IPS DF 4.7 (cell line): ENCODE measurements at regions not wholly inside any gene's neighbourhood (a gene's known extent, or its start where the extent isn't known, plus 50 kb on each side); places are given as distances from the start of the nearest gene placed in this dataset.
"Not testable (repeated sequence)": the region's sequence is repeated elsewhere in the genome, so short reads cannot be mapped to it uniquely, and the experiment has no call there.

Source experiments
- DNase-seq: peaks from one replicate; pipeline ENCODE4 v3.0.0-alpha.2; 2013; ENCODE audit warnings: low spot score; ENCODE audit errors: extremely low read depth

DNA sequence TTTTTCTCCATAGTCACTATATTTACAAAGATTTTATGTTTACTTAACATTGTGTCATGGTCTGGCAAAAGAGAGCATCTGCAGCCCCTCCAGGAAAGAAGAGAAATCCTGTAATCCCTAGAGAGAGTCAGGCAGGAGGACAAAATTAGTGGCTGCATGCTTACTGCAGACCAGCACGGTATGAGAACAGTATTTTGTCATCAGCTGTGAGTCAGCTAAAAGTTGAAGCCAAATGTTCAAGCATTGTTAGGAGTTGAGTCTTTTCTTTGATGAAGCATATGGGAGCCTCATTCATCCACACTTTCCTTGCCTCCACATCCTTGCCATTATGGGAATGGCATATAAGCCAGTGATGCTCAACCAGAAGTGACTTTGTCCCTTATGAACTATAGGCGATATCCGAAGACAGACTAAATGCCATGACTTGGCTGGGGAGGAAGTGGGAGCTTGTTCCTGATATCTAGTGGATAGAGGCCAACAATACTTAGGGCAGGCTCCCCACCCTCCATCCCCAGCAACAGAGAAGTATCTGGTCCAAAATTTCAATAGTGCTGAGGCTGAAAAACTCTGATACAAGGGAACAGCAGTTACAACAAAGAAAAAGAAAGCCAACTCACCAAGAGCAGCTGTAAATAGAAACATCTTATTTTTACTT is 112.0 kb upstream of the OR5AK2 start:
- DNase-seq: no peak

DNA sequence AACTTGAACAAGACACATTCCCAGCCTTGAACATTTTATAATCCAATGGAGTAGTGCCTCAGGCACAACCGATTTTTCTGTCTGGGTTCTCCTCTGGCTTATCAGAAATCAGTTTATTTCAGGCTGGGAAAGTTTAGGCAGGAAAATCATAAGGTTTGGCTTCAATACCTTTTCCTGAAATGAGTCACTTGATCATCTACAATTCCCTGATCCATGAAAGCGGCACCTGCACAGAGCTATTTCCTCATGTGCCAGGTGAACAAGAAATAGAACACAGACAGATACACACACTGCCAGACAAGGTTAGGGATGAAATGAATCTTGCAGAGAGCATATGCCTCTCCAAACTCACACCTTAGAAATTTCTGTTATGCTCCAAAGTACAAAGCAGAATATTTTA is 106.7 kb upstream of the OR9G4 start:
- DNase-seq: no peak

DNA sequence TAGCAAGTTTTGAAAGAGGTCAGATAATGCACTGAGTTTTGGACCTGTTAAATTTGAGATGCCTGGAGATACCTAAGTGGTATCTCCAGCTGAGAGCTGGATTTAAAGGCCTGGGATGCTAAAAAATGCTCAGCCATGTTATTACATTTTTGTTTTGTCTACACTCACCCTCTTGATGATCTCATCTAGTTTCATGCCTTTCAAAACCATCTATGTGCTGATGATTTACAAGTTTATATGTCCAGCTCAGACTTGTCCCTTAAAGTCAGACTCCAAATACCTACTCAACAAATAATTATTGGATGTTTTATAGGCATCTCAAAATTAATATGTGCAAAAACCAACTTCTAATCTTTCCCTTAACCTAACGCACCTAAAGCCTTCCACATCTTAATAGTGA is 103.6 kb upstream of the OR9G4 start:
- no peak for DNase-seq

DNA sequence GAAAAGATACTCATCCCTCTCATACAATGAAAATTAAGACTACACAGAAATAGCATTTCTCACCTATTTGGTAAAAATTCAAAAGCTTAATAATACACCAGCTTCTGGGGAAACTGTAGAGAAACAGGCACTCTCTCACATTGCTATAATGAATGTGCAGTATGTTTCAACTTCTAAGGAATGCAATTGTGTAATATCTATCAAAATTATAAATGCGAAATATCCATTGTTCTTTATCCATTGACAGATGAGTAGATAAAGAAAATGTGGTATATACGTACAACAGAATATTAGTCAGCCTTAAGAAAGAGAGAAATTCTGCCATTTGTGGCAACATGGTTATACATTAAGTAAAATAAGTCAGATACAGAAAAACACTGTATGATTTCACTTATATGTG is 101.4 kb upstream of the OR9G4 start:
- DNase-seq: no peak

DNA sequence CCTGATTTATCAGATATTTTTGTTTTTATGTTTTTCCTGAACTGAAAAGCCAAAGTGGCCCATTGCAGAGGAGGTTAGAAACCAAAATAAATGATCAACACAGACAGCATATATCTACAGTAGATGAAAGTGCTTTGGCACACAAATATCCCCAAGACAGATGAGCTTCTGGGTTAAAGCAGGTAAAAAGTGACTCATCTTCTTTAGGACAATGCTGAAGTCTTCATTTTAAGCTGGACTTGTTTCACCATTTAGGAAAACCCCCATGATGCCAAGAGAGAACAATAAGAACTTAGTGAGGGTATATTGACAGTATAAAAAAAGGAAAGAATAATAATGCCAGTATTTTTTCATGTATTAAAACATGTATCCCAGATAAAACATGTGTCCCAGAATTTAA is 100.8 kb upstream of the OR9G4 start:
- no peak for DNase-seq

DNA sequence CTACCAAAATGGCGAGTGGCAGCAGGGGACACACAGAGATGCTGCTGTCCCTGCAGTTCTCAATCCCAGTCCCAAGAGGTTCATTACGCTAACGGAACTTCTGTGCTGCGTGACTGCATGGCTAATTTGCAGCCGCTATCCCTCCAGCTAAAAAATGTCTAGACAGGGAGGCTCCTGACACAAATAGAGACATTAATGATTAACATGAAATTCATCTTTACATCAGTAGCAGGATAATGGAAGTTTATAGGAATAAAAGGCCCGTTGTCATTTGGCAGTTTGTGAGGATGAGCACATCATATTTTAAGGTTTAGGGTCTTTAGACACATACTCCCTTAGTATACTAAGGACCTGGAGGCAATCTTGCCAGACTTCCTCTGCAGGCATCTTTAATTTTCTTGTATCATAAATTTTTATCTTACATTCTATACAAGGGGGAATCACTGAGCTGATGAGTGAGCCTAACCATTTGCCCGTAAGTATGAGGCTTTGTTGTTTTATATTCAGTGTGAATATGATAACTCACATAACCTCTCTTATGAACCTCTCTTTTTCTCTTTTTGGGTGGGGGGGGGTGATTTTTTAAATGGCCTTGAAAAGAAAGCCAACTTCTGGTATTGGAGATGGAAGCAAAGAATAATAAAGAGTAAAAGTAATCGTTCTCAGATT is 99.8 kb upstream of the OR9G4 start:
- DNase-seq: no peak

DNA sequence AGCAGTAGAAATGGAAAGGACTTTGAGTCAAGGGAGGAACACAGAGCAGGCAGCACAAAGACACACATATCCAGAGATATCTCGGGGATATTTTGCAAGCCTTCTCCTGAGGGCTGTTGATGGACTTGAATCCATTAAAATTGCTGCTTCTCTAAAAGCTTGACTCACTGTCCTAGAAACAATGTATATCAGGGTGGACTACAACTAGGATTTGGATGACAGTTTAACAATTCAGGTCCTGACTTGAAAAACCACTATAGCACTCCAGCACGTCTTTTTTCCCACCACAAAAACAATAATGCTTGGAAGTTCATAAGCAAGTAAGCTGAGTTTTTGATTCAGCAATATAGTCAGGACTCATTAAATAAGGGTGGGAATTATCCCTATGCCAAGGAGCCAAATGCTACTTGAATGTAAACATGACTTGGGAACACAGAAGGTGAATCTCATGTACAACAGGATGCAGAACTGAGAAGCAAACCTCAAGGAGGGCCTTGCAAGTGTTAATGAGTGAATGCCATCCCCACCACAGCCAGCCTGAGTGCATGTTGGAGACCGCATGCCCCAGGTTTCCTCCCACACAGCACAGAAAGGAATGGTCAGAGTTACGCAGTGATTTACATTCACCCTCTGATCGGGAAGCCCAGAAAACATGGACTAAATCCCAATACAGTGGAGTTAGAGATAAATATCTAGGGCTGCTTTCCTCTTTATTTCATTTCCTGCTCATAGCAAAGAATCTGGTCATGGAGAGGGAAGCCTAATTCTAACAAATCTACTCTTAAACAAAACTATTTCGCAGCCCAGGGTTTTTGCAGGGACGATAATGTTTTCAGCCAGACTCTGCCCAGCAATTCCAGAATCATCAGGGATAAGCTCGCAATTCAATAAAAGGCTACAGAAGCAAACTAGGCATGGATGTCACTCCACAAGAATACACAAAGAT is 98.4 kb upstream of the OR9G4 start:
- DNase-seq: no peak

DNA sequence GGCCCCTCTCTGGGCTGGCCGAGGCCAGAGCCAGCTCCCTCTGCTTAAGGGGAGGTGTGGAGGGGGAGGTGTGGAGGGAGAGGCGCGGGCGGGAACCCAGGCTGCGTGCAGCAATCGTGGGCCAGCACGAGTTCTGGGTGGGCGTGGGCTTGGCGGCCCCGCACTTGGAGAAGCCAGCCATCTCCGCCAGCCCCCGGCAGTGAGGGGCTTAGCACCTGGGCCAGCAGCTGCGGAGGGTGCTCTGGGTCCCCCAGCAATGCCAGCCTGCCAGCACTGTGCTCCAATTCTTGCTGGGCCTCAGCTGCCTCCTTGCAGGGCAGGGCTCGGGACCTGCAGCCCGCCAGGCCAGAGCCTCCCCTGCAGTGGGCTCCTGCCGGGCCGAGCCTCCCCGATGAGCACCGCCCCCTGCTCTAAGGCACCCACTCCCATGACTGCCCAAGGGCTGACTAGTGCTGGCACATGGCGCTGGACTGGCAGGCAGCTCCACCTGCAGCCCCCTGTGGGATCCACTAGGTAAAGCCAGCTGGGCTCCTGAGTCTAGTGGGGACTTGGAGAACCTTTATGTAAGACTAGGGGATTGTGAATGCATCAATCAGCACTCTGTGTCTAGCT is 96.7 kb upstream of the OR9G4 start:
- no peak for DNase-seq

DNA sequence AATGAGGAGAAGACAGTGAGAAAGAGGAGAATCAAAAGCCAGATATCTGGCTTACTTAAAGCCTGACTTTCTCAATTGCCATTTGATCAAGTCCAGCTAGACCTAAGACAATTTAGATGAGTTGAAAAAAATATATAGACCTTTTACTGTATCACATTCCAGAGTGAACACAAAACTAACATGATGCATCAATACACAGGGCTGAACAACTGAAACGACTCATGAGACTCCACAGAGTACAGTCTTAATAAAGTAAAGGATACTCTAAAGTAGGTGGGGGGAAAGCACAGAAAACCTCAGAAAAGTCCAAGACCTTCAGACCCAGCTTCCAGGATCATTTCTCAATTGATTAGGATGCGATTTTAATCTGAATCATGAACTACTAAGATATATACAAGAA is 95.3 kb upstream of the OR9G4 start:
- no peak for DNase-seq

DNA sequence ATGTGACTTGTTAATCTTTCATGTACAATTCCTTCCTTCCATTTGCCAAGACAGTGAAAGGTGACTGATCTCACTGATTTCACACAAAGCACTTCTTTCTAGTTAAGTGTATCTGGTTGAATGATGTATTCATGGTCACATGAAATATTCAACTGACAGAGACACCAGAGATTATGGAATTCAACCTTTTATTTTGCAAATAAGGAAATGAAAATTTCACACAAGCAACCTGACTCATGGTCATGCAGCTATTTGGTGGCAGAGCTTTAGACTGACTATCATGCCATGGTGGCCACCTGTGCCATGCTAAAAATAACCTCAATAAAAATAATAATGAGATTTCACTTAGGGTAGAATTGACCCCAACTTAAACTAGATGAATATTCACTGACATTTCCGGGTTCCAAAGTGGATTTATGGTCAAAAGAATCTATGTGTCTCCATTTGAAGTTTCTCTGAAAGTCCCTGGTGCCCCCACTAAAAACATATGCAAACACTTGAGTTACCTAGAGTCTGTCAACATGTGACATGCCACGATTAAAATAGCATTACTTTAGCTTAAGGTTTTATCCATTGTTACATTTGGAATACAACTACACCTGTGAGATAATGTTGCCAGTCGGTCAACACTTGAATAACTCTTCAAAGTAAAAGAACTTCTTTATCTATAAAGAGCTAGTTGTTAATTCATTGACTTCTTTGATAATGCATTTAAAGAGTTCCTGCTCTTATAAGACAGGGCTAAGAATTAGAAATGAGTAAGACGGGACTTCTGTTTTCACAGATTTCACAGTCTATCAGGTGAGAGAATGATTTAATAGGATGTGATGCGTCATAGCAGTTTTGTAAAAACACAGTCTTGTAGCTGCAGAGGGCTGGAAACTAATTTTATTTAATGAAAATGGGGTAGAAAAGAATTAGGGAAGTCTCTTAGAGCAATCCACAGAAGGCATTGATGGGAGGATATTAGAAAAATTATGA is 94.6 kb upstream of the OR9G4 start:
- no peak for DNase-seq

DNA sequence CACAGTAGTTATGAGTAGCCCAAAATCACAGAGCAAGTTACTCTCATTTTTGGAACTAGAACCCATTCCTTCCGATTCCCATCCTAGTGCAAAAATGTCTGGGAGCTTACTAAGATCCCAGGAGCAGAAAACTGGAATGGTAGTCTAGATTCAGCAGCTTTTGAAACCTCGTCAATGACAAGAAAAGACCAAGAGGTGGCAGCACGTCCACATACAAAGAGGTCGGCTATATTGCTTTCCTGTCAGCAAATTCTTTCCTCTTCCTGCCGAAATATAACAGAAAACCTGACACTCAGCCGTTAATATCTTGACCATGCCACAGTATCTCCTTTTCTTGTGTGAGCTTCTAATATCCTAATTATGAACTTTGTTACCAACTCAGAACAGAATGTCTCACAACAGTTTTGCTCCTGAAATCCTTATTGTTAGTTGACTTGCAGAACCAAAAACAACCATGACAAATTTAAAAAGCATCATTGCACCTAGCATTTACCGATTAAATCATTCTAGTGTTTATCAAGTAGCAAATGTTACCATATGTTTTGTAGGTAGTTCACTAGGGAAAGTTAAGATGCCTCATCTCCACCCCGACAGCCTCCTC is 92.8 kb upstream of the OR9G4 start:
- peak; percentile 36 for DNase-seq

GRCh38 chr11:56827357-56827756 is 78.9 kb upstream of the OR9G4 start:
- DNase-seq: not testable (repeated sequence)

- DNase-seq: no peak
Measured at GRCh38 chr11:56819916-56820315, 71.4 kb upstream of the OR9G4 start.

DNA sequence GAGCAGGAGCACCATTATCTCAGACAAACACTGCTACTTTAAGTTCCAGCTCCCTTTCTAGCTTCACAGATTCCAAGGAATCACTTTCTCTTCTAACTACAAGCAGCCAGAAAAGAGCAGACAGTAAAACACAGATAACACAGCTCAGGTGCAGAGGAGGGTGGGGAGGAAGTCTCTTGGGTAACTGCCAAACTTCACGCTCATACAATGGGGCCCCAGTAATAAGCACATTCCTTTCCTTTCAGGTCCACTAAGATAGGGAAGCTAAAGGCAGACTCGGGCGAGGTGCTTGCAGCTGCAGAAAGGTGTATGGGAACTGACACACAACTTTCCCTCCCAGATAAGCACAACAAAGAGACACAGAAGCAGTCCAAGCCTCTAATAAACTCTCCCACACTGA is 69.2 kb upstream of the OR9G4 start:
- DNase-seq: no peak

DNA sequence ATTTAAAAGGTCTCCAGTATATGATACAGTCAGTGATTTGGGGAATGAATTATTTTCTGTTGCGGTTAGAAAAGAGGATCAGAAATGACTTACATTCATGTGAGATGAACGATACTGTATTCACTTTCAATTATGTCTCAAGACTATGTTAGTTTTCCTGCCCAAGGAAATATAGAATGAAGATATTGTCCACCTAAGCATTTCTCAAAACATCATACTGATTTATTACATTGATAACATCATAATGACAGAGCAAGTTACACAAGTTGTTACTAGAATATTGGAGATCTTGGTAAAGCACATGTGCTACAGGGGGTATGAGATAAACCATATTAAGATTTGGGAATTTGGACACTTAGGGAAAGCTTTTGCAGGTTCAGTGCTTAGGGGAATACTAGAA is 67.8 kb upstream of the OR9G4 start:
- no peak for DNase-seq

DNA sequence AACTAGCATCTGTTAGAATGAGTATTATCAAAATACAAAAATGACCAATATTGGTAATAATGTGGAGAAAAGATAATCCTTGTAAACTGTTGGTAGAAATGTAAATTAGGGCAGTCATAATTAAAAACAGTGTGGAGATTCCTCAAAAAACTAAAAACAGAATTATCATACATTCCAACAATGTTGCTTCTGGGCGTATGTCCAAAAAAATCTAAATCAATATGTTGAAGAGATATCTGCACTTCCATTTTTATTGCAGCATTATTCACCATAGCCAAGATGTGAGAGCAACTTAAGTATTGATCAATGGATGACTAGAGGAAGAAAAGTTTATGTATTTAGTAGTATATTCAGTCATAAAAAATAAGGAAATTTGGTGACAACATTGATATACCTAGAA is 59.8 kb upstream of the OR9G4 start:
- DNase-seq: no peak

DNA sequence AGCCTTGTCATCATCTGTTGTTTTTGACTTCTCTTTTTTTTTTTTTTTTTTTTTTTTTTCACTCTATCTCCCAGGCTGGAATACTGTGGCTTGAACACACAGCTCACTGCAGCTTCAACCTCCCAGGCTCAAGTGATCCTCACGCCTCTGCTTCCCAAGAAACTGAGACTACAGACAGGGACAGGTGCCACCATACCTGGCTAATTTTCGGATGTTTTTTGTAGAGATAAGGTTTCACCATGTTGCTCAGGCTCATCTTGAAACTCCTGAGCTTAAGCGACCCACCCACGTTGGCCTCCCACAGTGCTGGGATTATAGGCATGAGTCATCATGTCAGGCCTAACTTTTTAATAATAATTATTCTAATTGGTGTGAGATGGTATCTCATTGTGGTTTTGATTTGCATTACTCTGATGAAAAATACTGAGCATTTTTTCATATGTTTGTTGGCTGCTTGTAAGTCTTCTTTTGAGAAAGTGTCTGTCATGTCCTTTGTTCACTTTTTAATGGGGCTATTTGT is 51.3 kb upstream of the OR9G4 start:
- DNase-seq: no peak
